ENCODE measurements at regions not wholly inside any gene's neighbourhood (a gene's known extent, or its start where the extent isn't known, plus 50 kb on each side); places are given as distances from the start of the nearest gene placed in this dataset.
"Not testable (repeated sequence)": the region's sequence is repeated elsewhere in the genome, so short reads cannot be mapped to it uniquely, and the experiment has no call there.

DNA sequence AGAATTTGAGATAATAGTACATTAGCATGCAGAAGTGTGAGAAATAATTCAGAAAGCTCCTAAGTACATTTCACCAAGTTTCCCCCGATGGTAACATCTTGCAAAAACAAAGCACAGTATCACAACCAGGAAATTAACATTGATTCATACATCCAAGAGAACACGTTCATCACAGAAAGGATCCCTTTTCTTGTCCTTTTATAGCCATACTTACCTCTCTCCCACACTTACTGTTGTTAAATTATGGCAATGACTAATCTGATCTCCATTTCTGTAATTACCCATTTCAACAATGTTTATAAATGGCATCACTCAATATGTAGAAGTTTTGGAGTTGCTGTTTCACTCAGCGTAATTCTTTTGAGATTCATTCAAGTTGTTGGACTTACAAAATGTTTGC, 1260.0 kb downstream of the CDH8 start:
- no peak for ATAC-seq
- Histone ChIP-seq H3K27me3 (ENCODE audit: control insufficient read depth, insufficient read depth, low read length) (no peaks in the 10 kb centered on the region), H3K4me1 (ENCODE audit: control insufficient read depth, insufficient read depth, low read length) (no peaks in the 10 kb centered on the region), H3K36me3 (ENCODE audit: control insufficient read depth, insufficient read depth, low read length) (no peaks in the 10 kb centered on the region), H3K27ac (ENCODE audit: low read length) (no peak overlapping the region), H3K9me3 (ENCODE audit: control insufficient read depth, insufficient read depth, low read depth, low read length) (no peaks in the 10 kb centered on the region), H3K4me3 (ENCODE audit: low read depth in 2 of 2, low read length in 2 of 2) (no peak overlapping the region)
- TF ChIP-seq SIN3A (IDR thresholded peaks at IDR 0.05; ENCODE audit: borderline replicate concordance, insufficient read depth, low read depth, low read length) (no peak), TCF7L2 (IDR thresholded peaks at IDR 0.05; ENCODE audit: low read depth, low read length) (no peak), POLR2AphosphoS5 (IDR thresholded peaks at IDR 0.05; ENCODE audit: low read depth, low read length) (no peak), CTCF (IDR thresholded peaks at IDR 0.05) (no peak)
- TF ChIP-seq, protein P1, sequence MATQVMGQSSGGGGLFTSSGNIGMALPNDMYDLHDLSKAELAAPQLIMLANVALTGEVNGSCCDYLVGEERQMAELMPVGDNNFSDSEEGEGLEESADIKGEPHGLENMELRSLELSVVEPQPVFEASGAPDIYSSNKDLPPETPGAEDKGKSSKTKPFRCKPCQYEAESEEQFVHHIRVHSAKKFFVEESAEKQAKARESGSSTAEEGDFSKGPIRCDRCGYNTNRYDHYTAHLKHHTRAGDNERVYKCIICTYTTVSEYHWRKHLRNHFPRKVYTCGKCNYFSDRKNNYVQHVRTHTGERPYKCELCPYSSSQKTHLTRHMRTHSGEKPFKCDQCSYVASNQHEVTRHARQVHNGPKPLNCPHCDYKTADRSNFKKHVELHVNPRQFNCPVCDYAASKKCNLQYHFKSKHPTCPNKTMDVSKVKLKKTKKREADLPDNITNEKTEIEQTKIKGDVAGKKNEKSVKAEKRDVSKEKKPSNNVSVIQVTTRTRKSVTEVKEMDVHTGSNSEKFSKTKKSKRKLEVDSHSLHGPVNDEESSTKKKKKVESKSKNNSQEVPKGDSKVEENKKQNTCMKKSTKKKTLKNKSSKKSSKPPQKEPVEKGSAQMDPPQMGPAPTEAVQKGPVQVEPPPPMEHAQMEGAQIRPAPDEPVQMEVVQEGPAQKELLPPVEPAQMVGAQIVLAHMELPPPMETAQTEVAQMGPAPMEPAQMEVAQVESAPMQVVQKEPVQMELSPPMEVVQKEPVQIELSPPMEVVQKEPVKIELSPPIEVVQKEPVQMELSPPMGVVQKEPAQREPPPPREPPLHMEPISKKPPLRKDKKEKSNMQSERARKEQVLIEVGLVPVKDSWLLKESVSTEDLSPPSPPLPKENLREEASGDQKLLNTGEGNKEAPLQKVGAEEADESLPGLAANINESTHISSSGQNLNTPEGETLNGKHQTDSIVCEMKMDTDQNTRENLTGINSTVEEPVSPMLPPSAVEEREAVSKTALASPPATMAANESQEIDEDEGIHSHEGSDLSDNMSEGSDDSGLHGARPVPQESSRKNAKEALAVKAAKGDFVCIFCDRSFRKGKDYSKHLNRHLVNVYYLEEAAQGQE (IDR thresholded peaks at IDR 0.05; ENCODE audit: insufficient read depth in 1 of 2, low read depth in 2 of 2, low read length in 1 of 2): no peak
- POLR2A ChIA-PET: no interaction called here
- CTCF ChIA-PET: no interaction called here
- in situ Hi-C loops (cut with HindIII; ENCODE audit: low pct_unique_long_range_greater_than_20kb, low sequenced_read_pairs): no loop called here
- BruUV-seq (replicated peaks): no TSS peak
- intact Hi-C loops (cut with micrococcal nuclease; ENCODE audit: unreplicated experiment): no loop called here
- DNase-seq (ENCODE audit: low read depth, low spot score): no peak

- no peak for ATAC-seq
- no peaks in the 10 kb centered on the region for H3K36me3 ChIP-seq (ENCODE audit: control insufficient read depth, insufficient read depth, low read length)
- BruUV-seq (replicated peaks): no TSS peak
- POLR2A ChIA-PET: no interaction called here
- in situ Hi-C loops (cut with HindIII; ENCODE audit: low pct_unique_long_range_greater_than_20kb, low sequenced_read_pairs): no loop called here
- H3K27me3 ChIP-seq (ENCODE audit: control insufficient read depth, insufficient read depth, low read length): no peaks in the 10 kb centered on the region
- H3K9me3 ChIP-seq (ENCODE audit: control insufficient read depth, insufficient read depth, low read depth, low read length): no peaks in the 10 kb centered on the region
- DNase-seq (ENCODE audit: low read depth, low spot score): no peak
- TF ChIP-seq TCF7L2 (IDR thresholded peaks at IDR 0.05; ENCODE audit: low read depth, low read length) (no peak), POLR2AphosphoS5 (IDR thresholded peaks at IDR 0.05; ENCODE audit: low read depth, low read length) (no peak), SIN3A (IDR thresholded peaks at IDR 0.05; ENCODE audit: borderline replicate concordance, insufficient read depth, low read depth, low read length) (no peak), CTCF (IDR thresholded peaks at IDR 0.05) (no peak)
- TF ChIP-seq, protein P1 (IDR thresholded peaks at IDR 0.05; ENCODE audit: insufficient read depth in 1 of 2, low read depth in 2 of 2, low read length in 1 of 2): no peak
- intact Hi-C loops (cut with micrococcal nuclease; ENCODE audit: unreplicated experiment): no loop called here
- no peak overlapping the region for H3K4me3 ChIP-seq (ENCODE audit: low read depth in 2 of 2, low read length in 2 of 2)
- H3K27ac ChIP-seq (ENCODE audit: low read length): no peak overlapping the region
- no peaks in the 10 kb centered on the region for H3K4me1 ChIP-seq (ENCODE audit: control insufficient read depth, insufficient read depth, low read length)
- CTCF ChIA-PET: no interaction called here
Measured at GRCh38 chr16:60771138-60771537, 1265.1 kb downstream of the CDH8 start.

GRCh38 chr16:60770384-60770783, 1265.9 kb downstream of the CDH8 start:
- H3K27me3 ChIP-seq (ENCODE audit: control insufficient read depth, insufficient read depth, low read length); DNase-seq (ENCODE audit: low read depth, low spot score); intact Hi-C loops (cut with micrococcal nuclease; ENCODE audit: unreplicated experiment); H3K9me3 ChIP-seq (ENCODE audit: control insufficient read depth, insufficient read depth, low read depth, low read length); H3K27ac ChIP-seq (ENCODE audit: low read length); H3K36me3 ChIP-seq (ENCODE audit: control insufficient read depth, insufficient read depth, low read length); H3K4me3 ChIP-seq (ENCODE audit: low read depth in 2 of 2, low read length in 2 of 2); H3K4me1 ChIP-seq (ENCODE audit: control insufficient read depth, insufficient read depth, low read length); BruUV-seq (replicated peaks); in situ Hi-C loops (cut with HindIII; ENCODE audit: low pct_unique_long_range_greater_than_20kb, low sequenced_read_pairs); POLR2A ChIA-PET; CTCF ChIA-PET; ATAC-seq: not testable (repeated sequence)

All from Panc1 (cell line).